ENCODE measurements at regions not wholly inside any gene's neighbourhood (a gene's known extent, or its start where the extent isn't known, plus 50 kb on each side); places are given as distances from the start of the nearest gene placed in this dataset.

- Histone ChIP-seq H3K9me3 (no peaks in the 10 kb centered on the region), H3K4me3 (ENCODE audit: low read depth, low read length) (no peak overlapping the region), H3K36me3 (no peaks in the 10 kb centered on the region), H3K4me1 (peaks cover 12% of the 10 kb centered on the region), H3K27me3 (no peaks in the 10 kb centered on the region)
- no peak for TF ChIP-seq CTCF (IDR thresholded peaks at IDR 0.05; ENCODE audit: low read depth, low read length)
- no peak for DNase-seq
These were observed 55.1 kb downstream of the PJA1 start for GRCh38 chrX:69110116-69110530.

GRCh38 chrX:69109706-69110105 lies 55.5 kb downstream of the PJA1 start:
- no peak for TF ChIP-seq CTCF (IDR thresholded peaks at IDR 0.05; ENCODE audit: low read depth, low read length)
- H3K9me3 ChIP-seq: no peaks in the 10 kb centered on the region
- H3K4me3 ChIP-seq (ENCODE audit: low read depth, low read length): no peak overlapping the region
- H3K27me3 ChIP-seq: no peaks in the 10 kb centered on the region
- no peaks in the 10 kb centered on the region for H3K36me3 ChIP-seq
- peak; percentile 28 for DNase-seq
- peaks cover 12% of the 10 kb centered on the region for H3K4me1 ChIP-seq

- Histone ChIP-seq H3K27me3 (no peaks in the 10 kb centered on the region), H3K36me3 (no peaks in the 10 kb centered on the region), H3K4me3 (ENCODE audit: low read depth, low read length) (no peak overlapping the region), H3K4me1 (peaks cover 12% of the 10 kb centered on the region), H3K9me3 (no peaks in the 10 kb centered on the region)
- no peak for DNase-seq
- no peak for TF ChIP-seq CTCF (IDR thresholded peaks at IDR 0.05; ENCODE audit: low read depth, low read length)
These were observed 56.1 kb downstream of the PJA1 start for GRCh38 chrX:69109036-69109663.

GRCh38 chrX:69107747-69108401 lies 57.4 kb downstream of the PJA1 start:
- Histone ChIP-seq H3K36me3 (no peaks in the 10 kb centered on the region), H3K27me3 (no peaks in the 10 kb centered on the region), H3K4me3 (ENCODE audit: low read depth, low read length) (no peak overlapping the region), H3K9me3 (no peaks in the 10 kb centered on the region), H3K4me1 (peaks cover 12% of the 10 kb centered on the region)
- DNase-seq: peak; percentile 51
- no peak for TF ChIP-seq CTCF (IDR thresholded peaks at IDR 0.05; ENCODE audit: low read depth, low read length)

GRCh38 chrX:69107231-69107739 lies 58.0 kb downstream of the PJA1 start:
- no peaks in the 10 kb centered on the region for H3K9me3 ChIP-seq
- peak; percentile 38 for DNase-seq

More at GRCh38 chrX:69107231-69107739, 58.0 kb downstream of the PJA1 start:
- H3K36me3 ChIP-seq: no peaks in the 10 kb centered on the region
- H3K4me1 ChIP-seq: peaks cover 12% of the 10 kb centered on the region
- no peak overlapping the region for H3K4me3 ChIP-seq (ENCODE audit: low read depth, low read length)
- no peaks in the 10 kb centered on the region for H3K27me3 ChIP-seq
- no peak for TF ChIP-seq CTCF (IDR thresholded peaks at IDR 0.05; ENCODE audit: low read depth, low read length)

All from BE2C (cell line).